GM19324 (cell line): ENCODE measurements at regions not wholly inside any gene's neighbourhood (a gene's known extent, or its start where the extent isn't known, plus 50 kb on each side); places are given as distances from the start of the nearest gene placed in this dataset.
"Not testable (repeated sequence)": the region's sequence is repeated elsewhere in the genome, so short reads cannot be mapped to it uniquely, and the experiment has no call there.

Experiments
- ATAC-seq: cut with Tn5 transposase; IDR thresholded peaks from one replicate; pipeline ENCODE4 v1.9.1; 2021; ENCODE audit warnings: mild to moderate bottlenecking, moderate library complexity; ENCODE audit not compliant: unreplicated experiment, low FRiP score

DNA sequence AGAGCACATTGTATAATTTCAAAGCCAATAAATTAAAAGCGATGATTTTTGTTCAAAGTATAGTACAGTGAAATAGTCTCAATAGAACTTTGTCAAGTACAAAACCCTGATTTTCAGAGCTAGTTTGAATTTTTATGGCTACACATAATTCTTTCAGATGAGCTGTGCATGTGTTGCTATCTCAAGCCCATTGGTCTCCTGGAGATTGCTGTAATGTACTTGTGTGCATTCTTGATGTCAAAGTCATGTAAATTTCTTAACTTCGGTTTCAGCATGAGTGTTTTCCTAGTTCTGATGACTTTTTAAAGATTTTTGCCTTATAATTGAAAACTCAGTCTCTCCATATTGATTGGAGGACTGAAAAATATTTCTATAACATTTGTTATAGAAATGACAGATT is 200.8 kb downstream of the CEP135 start:
- ATAC-seq: no peak

DNA sequence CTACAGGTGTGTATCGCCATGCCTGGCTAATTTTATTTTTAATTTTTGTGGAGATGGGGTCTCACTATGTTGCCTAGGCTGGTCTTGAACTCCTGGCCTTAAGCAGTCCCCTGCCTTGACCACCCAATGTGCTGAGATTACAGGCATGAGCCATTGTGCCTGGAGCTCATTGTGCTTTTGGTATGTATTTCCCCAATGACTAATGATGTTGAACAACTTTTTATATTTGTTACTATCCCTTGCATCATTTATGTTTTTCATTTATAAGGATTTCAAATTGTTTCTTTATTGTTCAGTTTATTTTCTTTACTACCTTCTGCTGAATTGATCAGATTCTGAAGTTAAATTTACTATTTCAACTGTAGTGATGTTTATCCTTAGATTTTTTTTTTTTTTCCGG is 199.7 kb downstream of the CEP135 start:
- no peak for ATAC-seq

DNA sequence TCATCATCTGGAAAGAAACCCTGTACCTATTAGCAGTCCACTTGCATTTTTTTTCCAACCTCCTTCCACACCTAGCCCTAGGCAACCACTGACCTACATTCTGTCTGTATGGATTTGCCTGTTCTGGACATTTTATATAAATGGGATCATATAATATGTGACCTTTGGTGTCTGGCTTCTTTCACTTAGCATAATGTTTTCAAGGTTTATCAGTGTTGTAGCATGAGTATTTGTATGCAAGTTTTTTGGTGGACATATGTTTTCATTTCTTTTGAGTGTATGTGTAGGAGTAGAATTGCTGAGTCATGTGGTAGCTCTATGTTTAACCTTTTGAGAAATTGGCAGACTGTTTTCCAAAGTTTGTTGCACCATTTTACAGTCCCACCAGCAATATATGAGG is 198.6 kb downstream of the CEP135 start:
- no peak for ATAC-seq

DNA sequence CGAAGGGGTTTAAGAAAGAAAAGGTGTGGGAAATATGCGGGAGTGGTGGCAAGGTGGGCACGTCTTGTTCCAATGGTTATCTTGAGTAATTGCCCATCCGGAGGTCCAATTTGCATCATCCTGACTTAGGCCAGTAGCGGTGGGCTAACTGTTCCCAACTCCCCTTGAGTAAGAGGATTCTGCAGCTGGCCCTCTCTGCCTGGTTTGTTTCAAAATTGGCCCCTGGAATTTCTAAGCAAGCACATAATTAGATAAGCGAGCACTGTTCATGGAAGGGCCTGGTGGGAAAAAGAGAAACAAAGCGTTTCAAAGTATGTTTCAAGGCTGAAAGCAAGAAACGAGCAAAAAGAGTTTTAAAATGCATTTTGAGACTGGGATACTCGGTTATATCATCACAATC is 198.2 kb downstream of the CEP135 start:
- no peak for ATAC-seq

DNA sequence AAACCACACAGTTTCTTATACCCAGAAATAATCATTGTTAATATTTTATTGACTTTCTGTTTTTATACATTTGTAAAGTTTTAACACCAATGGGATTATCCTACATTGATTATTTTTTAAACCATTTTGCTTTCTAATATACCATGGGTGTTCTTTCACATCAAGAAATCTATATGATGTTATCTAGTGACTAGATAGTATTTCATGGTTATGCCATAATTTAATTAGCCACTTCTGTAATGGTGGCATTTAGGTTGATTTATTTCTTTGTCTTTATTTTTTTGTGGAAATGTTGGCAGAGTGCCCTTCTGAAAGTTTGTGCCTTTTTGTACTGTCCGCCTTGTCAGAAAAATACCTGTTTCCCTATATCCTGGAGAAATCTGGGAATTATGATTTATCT is 193.3 kb downstream of the CEP135 start:
- ATAC-seq: no peak

DNA sequence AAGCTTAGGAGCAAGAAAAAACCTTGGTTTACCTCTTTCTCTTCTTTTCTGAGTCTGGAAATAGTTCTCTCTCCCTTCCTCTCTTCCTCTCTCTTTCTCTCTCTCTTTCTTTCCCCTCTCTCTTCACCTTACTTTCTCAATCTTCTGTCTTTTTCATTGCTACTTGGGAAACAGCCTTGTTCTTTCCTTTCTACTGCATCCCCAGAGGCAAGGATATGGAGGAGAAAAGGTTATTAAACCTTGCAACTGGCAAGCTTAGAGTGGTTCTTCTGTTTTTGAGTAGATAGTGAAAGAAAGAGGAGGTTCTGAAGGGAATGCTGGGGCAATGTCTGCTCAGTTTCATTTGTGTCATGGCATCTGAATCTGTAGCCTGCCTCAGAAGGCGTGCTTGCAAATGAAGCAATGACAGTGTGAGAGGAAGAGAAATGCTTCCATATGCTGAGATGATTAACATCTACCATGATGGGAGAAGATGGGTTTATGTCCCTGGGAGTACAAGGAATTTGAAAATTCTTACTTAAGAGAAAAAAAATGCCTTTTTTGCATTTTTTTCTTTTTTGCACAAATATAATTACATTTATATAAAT is 190.6 kb downstream of the CEP135 start:
- ATAC-seq: no peak

DNA sequence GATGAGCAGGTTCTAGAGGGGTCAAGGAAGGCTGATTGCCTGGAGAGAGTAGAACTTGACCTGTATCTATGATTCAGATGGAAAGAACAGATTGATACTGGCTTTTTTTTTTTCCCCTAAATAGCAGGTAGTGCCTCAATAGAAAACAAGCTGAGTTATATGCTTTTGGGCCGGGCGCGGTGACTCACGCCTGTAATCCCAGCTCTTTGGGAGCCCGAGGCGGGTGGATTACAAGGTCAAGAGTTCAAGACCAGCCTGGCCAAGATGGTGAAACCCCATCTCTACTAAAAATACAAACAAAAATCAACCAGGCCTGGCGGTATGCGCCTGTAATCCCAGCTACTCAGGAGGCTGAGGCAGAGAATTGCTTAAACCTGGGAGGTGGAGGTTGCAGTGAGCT is 186.1 kb downstream of the CEP135 start:
- not testable (repeated sequence) for ATAC-seq

DNA sequence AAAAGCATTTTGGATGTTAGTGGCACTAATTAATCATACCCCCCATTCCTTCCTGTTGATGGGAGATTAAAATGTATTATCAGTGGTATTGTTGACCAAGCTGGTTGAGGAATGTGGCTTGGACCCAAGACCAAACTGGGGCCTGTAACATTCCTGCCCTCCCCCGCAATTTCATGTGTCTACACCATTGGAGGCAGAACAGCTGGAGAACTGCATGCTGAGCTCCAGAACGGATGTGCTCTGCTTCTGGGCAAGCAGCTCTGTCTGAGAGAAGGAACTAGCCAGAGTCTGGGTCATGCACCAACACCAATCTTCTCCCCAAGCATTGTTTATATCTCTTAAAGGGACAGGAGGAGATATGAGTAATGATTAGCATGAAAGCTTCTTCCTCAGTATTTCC is 185.5 kb downstream of the CEP135 start:
- ATAC-seq: no peak

DNA sequence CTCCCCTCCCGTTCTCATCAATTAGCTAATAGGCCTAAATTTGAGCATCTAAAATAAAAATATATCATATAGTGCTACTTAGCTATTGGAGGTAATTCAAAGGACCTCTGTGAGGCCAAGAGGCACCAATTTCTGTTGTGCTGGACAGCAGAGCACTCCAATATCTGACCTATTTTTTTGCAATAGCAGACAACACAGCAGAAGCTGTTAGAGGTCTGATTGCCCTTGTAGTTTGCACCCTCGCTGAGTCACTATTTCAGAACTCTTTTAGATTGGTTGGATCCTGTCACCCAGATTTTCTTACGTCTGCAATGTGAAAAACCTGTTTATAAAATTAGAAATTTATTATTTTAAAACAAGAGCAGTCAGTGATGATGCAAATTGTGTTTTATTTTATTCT is 184.1 kb downstream of the CEP135 start:
- ATAC-seq: no peak

DNA sequence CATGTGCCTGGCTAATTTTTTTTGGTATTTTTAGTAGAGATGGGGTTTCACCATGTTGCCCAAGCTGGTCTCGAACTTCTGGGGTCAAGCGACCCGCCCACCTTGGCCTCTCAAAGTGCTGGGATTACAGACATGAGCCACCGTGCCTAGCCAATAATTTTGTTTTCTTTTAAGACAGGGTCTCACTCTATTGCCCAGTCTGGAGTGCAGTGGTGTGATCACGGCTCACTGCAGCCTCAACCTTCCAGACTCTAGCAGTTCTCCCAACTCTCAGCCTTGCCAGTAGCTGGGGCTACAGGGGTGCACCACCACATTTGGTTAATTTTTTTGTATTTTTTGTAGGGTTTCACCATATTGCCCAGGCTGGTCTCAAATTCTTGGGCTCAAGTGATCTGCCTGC is 183.4 kb downstream of the CEP135 start:
- not testable (repeated sequence) for ATAC-seq

DNA sequence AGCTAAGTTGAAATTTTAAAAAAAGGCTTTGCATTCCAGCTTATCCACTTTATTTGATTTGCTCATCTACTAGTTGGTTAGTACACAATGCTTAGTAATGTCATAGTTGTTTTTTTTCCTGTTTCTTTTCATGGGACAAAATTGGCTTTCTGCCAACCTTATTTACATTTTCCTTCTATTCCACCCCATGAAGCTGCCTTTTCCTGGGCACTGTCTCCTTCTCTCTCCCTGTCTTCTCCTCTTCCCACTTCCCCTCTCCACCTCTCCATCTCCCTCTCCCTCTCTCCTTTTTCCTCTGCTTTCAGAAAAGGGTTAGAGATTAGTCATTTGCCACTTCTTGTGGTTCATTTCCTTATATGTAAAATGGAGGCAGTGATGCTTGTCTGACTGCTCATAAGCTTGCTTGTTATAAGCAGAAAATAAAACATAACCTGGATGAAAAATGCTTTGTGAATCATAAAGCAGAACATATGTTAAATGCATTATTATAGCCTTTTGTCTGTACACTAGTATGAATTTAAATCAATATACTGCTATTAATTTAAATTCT is 181.9 kb downstream of the CEP135 start:
- ATAC-seq: no peak

DNA sequence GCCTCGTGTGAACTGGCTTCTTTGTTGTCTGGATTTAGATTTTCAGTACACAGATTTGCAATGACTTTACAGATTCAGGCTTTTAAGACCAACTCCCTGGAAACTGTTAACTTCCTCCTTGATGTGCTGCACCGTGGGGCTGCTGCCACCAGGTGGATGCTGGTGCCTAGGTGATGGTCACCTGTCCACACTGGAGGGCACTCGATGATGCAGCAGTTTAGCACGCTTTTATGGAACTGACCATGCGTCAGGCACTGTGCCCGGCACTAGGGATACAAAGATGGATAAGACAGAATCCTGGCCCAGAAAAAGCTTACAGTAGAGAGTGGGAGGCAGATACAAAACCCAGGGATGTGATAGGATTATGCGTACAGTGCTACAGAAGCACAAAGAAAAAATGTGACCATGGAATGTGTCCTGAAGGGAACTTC is 180.7 kb downstream of the CEP135 start:
- ATAC-seq: peak; percentile 67

DNA sequence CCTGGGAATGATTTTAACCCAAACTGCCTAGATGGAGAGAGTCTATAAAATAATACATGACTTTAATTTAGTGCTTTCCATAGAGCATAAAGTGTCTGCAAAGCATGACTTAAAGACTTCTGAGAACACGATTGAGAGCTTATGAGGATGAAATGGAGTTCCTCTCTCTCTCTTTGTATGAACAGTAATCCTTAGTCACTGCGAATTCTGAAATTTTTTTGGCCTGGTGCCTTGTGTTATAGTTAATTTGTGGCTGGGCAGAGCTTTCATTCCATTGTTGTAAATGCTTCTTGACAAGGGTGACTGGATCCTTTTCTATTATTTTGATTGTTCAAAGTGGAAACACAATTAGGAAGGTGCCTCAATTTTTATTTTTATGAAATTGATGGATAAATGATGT is 179.5 kb downstream of the CEP135 start:
- no peak for ATAC-seq

DNA sequence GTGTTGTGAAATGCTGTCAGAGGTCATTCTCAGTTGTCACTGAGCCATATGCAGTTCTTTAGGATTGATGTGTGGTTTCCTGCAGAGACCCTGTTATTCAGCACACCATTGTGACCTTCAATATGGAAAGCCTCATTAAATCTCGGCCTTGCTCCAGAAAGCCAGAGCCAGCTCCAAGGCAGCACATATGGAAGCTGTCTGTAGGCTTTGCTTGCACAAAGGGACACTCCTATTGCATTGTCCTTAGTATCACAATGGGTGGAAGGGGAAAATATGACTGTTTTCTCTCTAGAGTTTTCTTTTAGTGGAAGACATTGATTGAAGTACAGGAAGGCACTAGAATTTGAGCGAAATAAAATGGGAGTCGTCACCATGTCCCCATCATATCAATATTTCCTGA is 179.0 kb downstream of the CEP135 start:
- no peak for ATAC-seq

DNA sequence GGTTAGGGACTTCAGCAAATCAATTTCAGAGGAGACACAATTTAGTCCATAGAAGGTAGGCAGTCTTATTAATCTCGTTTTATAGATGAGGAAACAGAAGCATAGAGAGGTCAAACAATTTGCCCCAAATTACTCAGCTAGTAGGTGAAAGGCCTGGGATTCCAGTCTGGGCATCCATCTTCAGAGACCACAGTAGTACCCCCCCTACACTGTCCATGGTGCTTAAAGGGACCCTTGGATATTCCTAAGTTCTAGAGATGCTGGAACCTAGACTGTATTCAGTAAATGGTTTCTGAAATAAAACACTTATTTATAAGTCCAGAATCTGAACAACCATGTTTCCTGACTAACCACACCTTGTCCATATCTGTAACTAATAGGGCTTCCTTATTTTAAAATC is 174.8 kb downstream of the CEP135 start:
- no peak for ATAC-seq

DNA sequence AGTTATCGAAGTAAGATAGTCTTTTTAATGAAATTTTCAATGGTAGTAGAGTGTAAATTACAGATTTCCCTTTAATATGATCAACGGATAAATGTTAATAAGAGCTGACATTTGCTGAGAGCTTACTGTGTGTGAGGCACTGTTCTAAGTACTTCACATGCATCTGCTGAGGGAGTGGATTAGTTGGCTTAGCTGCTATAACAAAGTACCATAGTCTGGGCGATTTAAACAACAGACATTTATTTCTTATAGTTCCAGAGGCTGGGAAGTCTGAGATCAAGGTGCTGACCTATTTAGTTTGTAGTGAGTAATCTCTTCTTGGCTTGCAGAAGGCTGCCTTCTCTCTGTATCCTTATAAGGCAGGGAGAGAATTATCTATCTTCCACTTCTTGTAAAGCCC is 174.3 kb downstream of the CEP135 start:
- no peak for ATAC-seq

DNA sequence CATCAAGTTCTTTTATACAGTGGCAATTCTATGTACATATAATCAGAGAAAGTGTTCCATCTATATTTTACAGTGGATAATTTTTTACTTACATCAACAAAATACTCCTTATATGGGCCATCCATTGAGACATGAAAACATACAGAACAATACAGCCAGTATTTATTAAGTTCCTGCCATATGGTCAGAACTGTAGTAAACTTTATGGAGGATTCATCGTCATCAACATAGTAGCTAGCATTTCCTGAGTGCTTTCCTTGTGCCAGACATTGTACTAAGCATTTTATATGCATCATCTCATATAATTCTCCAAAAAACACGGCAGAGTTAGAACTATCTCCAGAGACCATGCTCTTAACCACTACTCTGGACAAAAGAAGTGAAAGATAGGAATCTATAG is 170.1 kb downstream of the CEP135 start:
- ATAC-seq: no peak

DNA sequence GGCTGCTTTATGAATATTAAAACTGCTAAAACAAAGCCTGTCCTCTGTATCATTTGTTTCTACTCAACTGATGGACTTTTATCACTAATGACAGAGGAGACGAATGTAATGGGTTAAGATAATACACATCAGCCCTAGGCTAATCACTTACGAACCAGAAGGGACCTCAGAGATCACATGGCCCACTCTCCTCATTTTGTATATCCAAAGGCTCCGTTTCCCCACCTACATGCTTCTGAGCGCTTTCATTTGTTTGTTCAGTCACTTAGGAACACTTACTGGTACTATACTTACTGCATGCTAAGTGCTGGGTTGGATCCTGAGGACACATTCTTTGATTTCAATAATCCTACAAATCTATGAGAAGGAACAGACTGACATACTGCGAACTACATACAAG is 169.3 kb downstream of the CEP135 start:
- ATAC-seq: no peak

DNA sequence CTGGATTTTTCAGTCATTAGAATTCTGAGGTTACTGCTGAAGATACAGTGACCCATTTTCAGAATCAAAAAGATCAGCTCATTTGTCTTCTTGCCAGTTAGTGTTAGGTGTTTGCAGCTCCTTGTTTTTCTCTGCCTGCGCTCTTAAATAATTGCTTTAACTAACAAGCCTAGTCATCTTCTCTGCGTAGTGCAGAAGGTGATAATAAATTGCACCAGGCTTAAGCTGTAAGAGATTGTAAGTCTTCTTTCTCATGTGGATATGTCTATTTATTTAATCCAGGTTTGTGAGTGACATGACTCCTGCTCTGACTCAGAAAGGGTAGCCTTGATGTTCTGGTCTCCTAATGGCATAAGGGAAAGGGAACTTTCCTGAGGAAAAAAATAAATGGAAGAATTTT is 167.2 kb downstream of the CEP135 start:
- ATAC-seq: no peak

DNA sequence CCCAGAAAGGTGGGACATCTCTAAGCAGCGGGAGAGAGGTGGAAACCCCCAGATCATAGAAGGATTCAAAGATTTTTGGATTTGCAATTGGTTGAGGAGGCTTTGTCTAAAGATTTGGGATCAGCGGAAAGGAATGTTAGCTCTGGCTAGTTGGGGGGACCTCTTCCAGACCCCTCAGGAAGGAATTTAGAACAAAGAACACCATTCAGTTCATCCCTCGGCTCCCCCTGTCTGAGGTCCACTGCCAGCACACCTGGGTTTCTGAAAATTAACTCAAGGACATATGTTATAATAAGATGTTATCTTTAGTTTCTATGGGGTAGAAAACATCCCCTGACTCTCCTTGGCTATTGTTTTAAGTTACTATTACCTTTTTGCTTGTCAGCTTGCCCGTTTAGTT is 163.6 kb downstream of the CEP135 start:
- no peak for ATAC-seq

DNA sequence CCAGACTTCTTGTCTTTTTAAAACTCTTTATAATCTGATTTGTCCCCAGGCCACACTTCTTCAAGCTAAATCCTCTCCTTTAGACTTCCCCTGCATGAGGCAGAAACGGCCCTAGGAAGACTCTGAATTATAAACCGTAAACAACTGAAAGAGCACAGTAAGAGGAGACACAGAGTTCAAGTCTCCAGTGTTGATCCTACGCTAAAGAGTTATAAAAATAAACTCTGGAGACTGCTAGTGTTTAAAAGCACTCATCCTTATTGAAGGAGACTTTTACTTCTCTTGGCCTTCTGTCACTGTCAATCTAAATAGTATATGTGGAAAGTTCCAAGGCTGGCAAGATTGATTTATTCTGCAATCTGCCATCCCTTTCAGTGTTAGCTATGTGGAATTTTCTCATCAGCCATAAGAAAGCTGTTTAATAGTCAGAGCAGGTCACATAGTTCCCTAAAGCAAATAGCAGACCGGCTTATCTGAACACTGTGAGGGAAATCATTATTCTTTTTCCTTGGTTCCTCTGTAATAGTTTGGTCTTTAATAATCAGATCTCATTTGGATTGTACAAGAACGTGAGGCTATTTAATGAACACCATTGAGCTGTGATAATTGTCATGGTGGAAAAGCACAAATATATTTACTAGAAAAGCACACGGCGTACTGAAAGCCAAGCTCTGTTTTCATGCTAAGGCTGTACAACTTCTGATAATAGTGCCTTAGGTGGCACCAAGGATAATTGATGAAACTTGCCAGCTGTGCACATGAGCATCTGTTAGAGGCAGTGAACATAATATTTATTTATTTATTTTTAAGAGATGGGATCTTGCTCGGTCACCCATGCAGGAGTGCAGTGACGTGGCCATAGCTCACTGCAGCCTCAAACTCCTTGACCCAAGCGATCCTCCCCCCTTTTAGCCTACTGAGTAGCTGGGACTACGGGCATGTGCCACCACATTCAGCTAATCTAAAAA is 157.7 kb downstream of the CEP135 start:
- ATAC-seq: no peak

DNA sequence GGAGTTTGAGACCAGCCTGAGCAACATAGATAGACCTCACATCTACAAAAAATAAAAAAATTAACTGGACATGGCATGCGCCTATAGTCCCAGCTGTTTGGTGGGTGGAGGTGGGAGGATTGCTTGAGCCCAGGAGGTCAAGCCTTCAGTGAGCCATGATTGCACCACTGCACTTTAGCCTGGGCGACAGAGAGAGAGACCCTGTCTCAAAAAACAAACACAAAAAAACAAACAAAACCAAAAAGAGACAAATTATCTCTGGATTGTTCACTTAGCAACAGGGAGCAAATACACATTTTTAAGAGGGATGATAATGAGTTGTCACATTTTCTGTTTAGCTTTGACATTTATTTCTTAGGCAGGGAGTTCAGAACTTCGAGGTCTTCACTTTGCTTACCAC is 155.4 kb downstream of the CEP135 start:
- no peak for ATAC-seq
